HepG2 (cell line): ENCODE measurements at regions not wholly inside any gene's neighbourhood (a gene's known extent, or its start where the extent isn't known, plus 50 kb on each side); places are given as distances from the start of the nearest gene placed in this dataset.

Experiments used
- ATAC-seq: fragments of 200-7000 bp; cut with Tn5 transposase; 3 replicates; pipeline ENCODE4 v1.9.1; 2020; ENCODE audit warnings: mild to moderate bottlenecking, moderate library complexity
- BruUV-seq: library from RNA; stranded (reverse); fragments of 400-500 nt; replicated peaks from 2 replicates; lab custom pipeline; 2021; lab: Mats Ljungman, UMichigan
- CTCF ChIA-PET: fragments of 300-600 bp; formaldehyde crosslinking; extraction: SDS; loops from one replicate; lab custom pipeline; 2021; ENCODE audit warnings: low total read pairs, inconsistent platforms, low intra/inter-chr PET ratio; lab: Yijun Ruan, JAX
- POLR2A ChIA-PET: fragments of 350-600 bp; sonication (Branson Sonifier 250); formaldehyde crosslinking; loops from one replicate; lab custom pipeline; 2020; ENCODE audit warnings: antibody characterized with exemption, inconsistent platforms; lab: Yijun Ruan, JAX
- DNase-seq: peaks from one replicate; pipeline ENCODE4 v3.0.0-alpha.2; 2015; ENCODE audit warnings: low spot score
- FAIRE-seq: peaks from 3 replicates; lab custom pipeline; 2011; peaks lifted over from hg19 to GRCh38; lab: Jason Lieb, UNC
- H2AFZ ChIP-seq: one replicate; pipeline ENCODE4 v1.6.1; 2011; ENCODE audit warnings: low read length, inconsistent platforms
- H3K27ac ChIP-seq: fragments of 300-600 bp; 3 replicates; pipeline ENCODE4 v1.8.0; 2011; ENCODE audit warnings: mixed run types, mild to moderate bottlenecking, mixed read lengths, low read length, inconsistent platforms; ENCODE audit not compliant: insufficient read depth; ENCODE audit errors: extremely low read length
- H3K27me3 ChIP-seq, 2 experiments: fragments of 200-600 bp in 1 of 2; 2 replicates in 1 of 2; 3 replicates in 1 of 2; pipeline versions ENCODE4 v1.6.0 to v1.8.0; 2011; ENCODE audit warnings: low read length in 2 of 2, mild to moderate bottlenecking in 2 of 2, moderate library complexity in 2 of 2, inconsistent platforms in 1 of 2; ENCODE audit not compliant: insufficient read depth in 2 of 2, control insufficient read depth in 1 of 2
- H3K36me3 ChIP-seq, 2 experiments: fragments of 200-600 bp in 1 of 2; replicated peaks in 1 of 2; 2 replicates in 1 of 2; 3 replicates in 1 of 2; pipeline versions ENCODE4 v1.5.1 to v1.8.0; 2011; ENCODE audit warnings: low read length in 2 of 2, inconsistent platforms in 1 of 2; ENCODE audit not compliant: insufficient read depth in 2 of 2, control insufficient read depth in 1 of 2
- H3K4me1 ChIP-seq: 2 replicates; pipeline ENCODE4 v1.5.1; 2012; ENCODE audit warnings: low read length, inconsistent platforms; ENCODE audit not compliant: insufficient read depth
- H3K4me2 ChIP-seq: 2 replicates; pipeline ENCODE4 v1.6.0; 2011; ENCODE audit warnings: low read depth, low read length, inconsistent platforms
- H3K4me3 ChIP-seq, 3 experiments: fragments of 200-600 bp in 1 of 3; sonication (generic), shearing (Covaris generic) in 1 of 3; replicated peaks in 1 of 3; 2 replicates each; pipeline ENCODE4 v1.5.1; 2011 to 2016; ENCODE audit warnings: low read length in 3 of 3, inconsistent platforms in 2 of 3, low read depth in 2 of 3, mild to moderate bottlenecking in 2 of 3, control low read depth in 1 of 3, mixed read lengths in 1 of 3; ENCODE audit not compliant: insufficient read depth in 1 of 3
- H3K79me2 ChIP-seq: one replicate; pipeline ENCODE4 v1.6.1; 2011; ENCODE audit warnings: low read length, inconsistent platforms; ENCODE audit not compliant: insufficient read depth
- H3K9ac ChIP-seq: 2 replicates; pipeline ENCODE4 v1.6.0; 2011; ENCODE audit warnings: mild to moderate bottlenecking, low read depth, low read length, inconsistent platforms; ENCODE audit not compliant: insufficient read depth
- H3K9me3 ChIP-seq: 2 replicates; pipeline ENCODE4 v1.5.1; 2012; ENCODE audit warnings: mild to moderate bottlenecking, low read length
- H4K20me1 ChIP-seq: 2 replicates; pipeline ENCODE4 v1.6.0; 2011; ENCODE audit warnings: inconsistent platforms, mild to moderate bottlenecking, low read length, moderate library complexity; ENCODE audit not compliant: insufficient read depth
- AGO1 ChIP-seq: fragments of 200-400 bp; formaldehyde crosslinking; IDR thresholded peaks from 2 replicates; pipeline ENCODE4 v1.6.1; 2017; ENCODE audit warnings: mild to moderate bottlenecking, low read depth, low read length, moderate library complexity; ENCODE audit not compliant: poor library complexity, severe bottlenecking
- FOXO1 ChIP-seq: sonication (generic); formaldehyde crosslinking; IDR thresholded peaks from 2 replicates; pipeline ENCODE4 v1.4.0; 2020; ENCODE audit warnings: missing genetic modification reagents
- MAFF ChIP-seq: IDR thresholded peaks from 2 replicates; pipeline ENCODE4 v1.6.1; 2011; ENCODE audit warnings: low read depth, low read length, improper control_type of control experiment
- MAFK ChIP-seq, 2 experiments: IDR thresholded peaks in 1 of 2; conservative IDR thresholded peaks in 1 of 2; 2 replicates each; pipeline ENCODE4 v1.6.1; 2011; ENCODE audit warnings: improper control_type of control experiment in 2 of 2, low read length in 2 of 2
- RBFOX2 ChIP-seq: fragments of 200-400 bp; formaldehyde crosslinking; IDR thresholded peaks from 2 replicates; pipeline ENCODE4 v1.6.1; 2017; ENCODE audit warnings: low read depth, mild to moderate bottlenecking, low read length
- SMAD3 ChIP-seq: sonication (generic); formaldehyde crosslinking; IDR thresholded peaks from 2 replicates; pipeline ENCODE4 v1.4.0; 2020; ENCODE audit warnings: missing genetic modification reagents
- SMC3 ChIP-seq: IDR thresholded peaks from 2 replicates; pipeline ENCODE4 v1.6.1; 2011; ENCODE audit warnings: low read length, improper control_type of control experiment
- STAG1 ChIP-seq: sonication (generic); formaldehyde crosslinking; IDR thresholded peaks from 2 replicates; pipeline ENCODE4 v1.4.0; 2020; ENCODE audit warnings: missing genetic modification reagents
- ZBTB38 ChIP-seq: sonication (generic); formaldehyde crosslinking; IDR thresholded peaks from 2 replicates; pipeline ENCODE4 v1.5.1; 2020; ENCODE audit warnings: mild to moderate bottlenecking, missing genetic modification reagents
- ZSCAN29 ChIP-seq: sonication (generic); formaldehyde crosslinking; conservative IDR thresholded peaks from 2 replicates; pipeline ENCODE4 v1.4.0; 2020; ENCODE audit warnings: mild to moderate bottlenecking, missing genetic modification reagents
- WGBS: methylation state at CpG from one replicate; pipeline ENCODE4 v1.1.6; 2017; ENCODE audit warnings: low lambda C conversion rate; 5-methylcytosine and 5-hydroxymethylcytosine counted together
- in situ Hi-C: cut with HindIII; loops from 2 replicates; pipeline ENCODE4 v1.10.0; 2017; ENCODE audit warnings: low pct_unique_long_range_greater_than_20kb; ENCODE audit not compliant: extremely low pct_ligation_motif_present
- intact Hi-C: fragments of 100-400 bp; cut with micrococcal nuclease; formaldehyde crosslinking; loops from one replicate; pipeline ENCODE4 v1.10.0; 2022; ENCODE audit not compliant: unreplicated experiment

DNA sequence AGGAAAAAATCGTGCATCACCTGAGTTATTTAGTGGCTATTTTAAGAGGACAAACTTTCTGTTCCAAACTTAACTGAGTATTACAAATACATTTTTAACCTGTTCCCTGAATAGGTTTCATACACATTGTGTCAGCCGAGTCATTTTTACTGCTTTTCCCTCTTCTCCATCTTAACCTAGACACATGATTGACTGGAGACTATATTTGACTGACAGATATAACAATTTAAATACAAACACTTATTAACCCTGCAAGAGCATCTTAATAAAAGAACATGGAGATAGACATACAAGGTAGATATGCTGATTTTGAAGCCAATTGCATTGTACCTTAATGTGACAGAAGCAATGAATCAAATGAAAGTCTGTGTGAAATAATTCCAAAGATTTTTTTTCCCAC, 810.5 kb upstream of the ARPP21 start:
- 1% methylated on average over 2 of the region's 2 CpGs for WGBS
- no peak for FAIRE-seq

DNA sequence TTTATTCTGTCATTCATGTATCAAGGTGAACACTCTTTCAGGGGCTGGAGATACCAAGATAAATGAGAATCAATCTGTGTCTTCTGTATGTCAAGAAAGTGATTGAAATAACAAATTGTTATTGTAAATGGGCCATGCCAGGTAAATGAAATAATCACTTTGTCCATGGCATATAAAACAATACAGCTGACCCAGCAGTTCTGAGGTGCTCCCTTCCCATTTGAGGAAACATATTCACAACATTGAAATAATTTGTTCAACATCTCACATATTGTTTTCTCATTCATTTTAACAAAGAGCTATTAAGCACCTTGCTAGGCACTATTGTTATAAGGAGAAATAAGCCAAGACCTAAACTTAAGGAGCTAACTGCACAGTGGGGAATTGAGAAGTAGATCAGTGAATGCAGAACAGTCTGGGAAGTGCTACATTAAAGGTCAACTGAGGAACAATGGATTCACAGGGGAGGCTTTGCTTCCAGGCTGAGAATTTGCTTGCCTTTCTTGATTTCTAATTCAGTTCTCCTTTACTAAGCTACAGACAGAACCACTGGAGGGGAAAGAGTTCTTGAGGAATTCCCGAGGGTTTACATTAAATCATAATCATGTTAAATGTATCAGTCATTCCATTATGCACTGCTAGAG, 806.3 kb upstream of the ARPP21 start:
- 0% methylated on average over 1 of the region's 1 CpG for WGBS
- no peak overlapping the region for H3K4me2 ChIP-seq
- FAIRE-seq (no peak), DNase-seq (no peak), ATAC-seq (no peak)
- no TSS peak for BruUV-seq
- no peaks in the 10 kb centered on the region for H3K27me3 ChIP-seq
- in situ Hi-C loops (no loop called here), intact Hi-C loops (no loop called here)
- H4K20me1 ChIP-seq = no peaks in the 10 kb centered on the region
- peaks cover 56% of the 10 kb centered on the region for H3K9me3 ChIP-seq
- TF ChIP-seq MAFK (conservative IDR thresholded peaks at IDR 0.05 in 1 of 2, IDR thresholded peaks at IDR 0.05 in 1 of 2; ENCODE audit: low read length in 2 of 2) (peak; percentile 46 to 68; a peak in 3 of 4 replicates), MAFF (0 out of 2 replicates have a peak, but pooled peaks have one; percentile 35), AGO1 (no peak)
- no peak overlapping the region for H2AFZ ChIP-seq
- no peaks in the 10 kb centered on the region for H3K79me2 ChIP-seq
- H3K9ac ChIP-seq = no peak overlapping the region
- no peaks in the 10 kb centered on the region for H3K4me1 ChIP-seq
- POLR2A ChIA-PET = no interaction called here
- CTCF ChIA-PET = no interaction called here
- H3K36me3 ChIP-seq = no peaks in the 10 kb centered on the region
- no peak overlapping the region for H3K4me3 ChIP-seq
- H3K27ac ChIP-seq = no peak overlapping the region

More for the DNA sequence above, 810.5 kb upstream of the ARPP21 start:
- no peak overlapping the region for H2AFZ ChIP-seq
- ATAC-seq = no peak
- H3K27ac ChIP-seq = no peak overlapping the region
- CTCF ChIA-PET = no interaction called here
- intact Hi-C loops = no loop called here
- BruUV-seq = no TSS peak
- no peak overlapping the region for H3K9ac ChIP-seq
- H4K20me1 ChIP-seq = no peaks in the 10 kb centered on the region
- no peak for DNase-seq
- no peak overlapping the region for H3K4me3 ChIP-seq
- H3K27me3 ChIP-seq = no peaks in the 10 kb centered on the region
- H3K4me2 ChIP-seq = no peak overlapping the region
- no peaks in the 10 kb centered on the region for H3K4me1 ChIP-seq
- peaks cover 81% of the 10 kb centered on the region for H3K9me3 ChIP-seq
- POLR2A ChIA-PET = no interaction called here
- H3K79me2 ChIP-seq = no peaks in the 10 kb centered on the region
- TF ChIP-seq SMC3 (no peak), ZBTB38 (CRISPR knock-in tag) (no peak), SMAD3 (no peak), FOXO1 (CRISPR knock-in tag) (no peak), RBFOX2 (no peak), ZSCAN29 (no peak), STAG1 (CRISPR knock-in tag) (no peak)
- TF ChIP-seq, all 625 proteins: peak for 0
- H3K36me3 ChIP-seq = no peaks in the 10 kb centered on the region
- in situ Hi-C loops = no loop called here
